Thoracic aorta (tissue), 2 donors: ENCODE measurements at regions not wholly inside any gene's neighbourhood (a gene's known extent, or its start where the extent isn't known, plus 50 kb on each side); places are given as distances from the start of the nearest gene placed in this dataset.

Source experiments
- ATAC-seq: fragments of 150-250 bp; one replicate; pipeline ENCODE4 v1.8.0; 2017; ENCODE audit warnings: low read depth; ENCODE audit not compliant: insufficient number of reproducible peaks, low FRiP score
- DNase-seq: peaks from one replicate; pipeline ENCODE4 v3.0.0-alpha.2; 2020; ENCODE audit warnings: low spot score
- H3K27ac ChIP-seq, 2 donors: fragments of 200-600 bp; sonication (generic); 1 replicate in 1 of 2; 2 replicates in 1 of 2; pipeline ENCODE4 v1.5.1; 2016; ENCODE audit warnings: mild to moderate bottlenecking in 2 of 2, moderate library complexity in 2 of 2
- H3K27me3 ChIP-seq: fragments of 200-600 bp; sonication (generic); replicated peaks from 2 replicates; pipeline ENCODE4 v1.6.0; 2016; ENCODE audit warnings: mild to moderate bottlenecking; ENCODE audit not compliant: insufficient read depth
- H3K36me3 ChIP-seq: fragments of 200-600 bp; sonication (generic); one replicate; pipeline ENCODE4 v1.5.1; 2016
- H3K4me1 ChIP-seq, 2 donors: fragments of 200-600 bp; sonication (generic); 1 replicate in 1 of 2; 2 replicates in 1 of 2; pipeline versions ENCODE4 v1.5.1 to v1.6.0; 2016; ENCODE audit warnings: low read depth in 2 of 2, mild to moderate bottlenecking in 1 of 2; ENCODE audit not compliant: control insufficient read depth in 1 of 2
- H3K4me3 ChIP-seq: fragments of 200-600 bp; sonication (generic); 2 replicates; pipeline ENCODE4 v1.5.1; 2016; ENCODE audit warnings: mild to moderate bottlenecking
- H3K9me3 ChIP-seq: fragments of 200-600 bp; sonication (generic); 2 replicates; pipeline ENCODE4 v1.5.1; 2016
- TF ChIP-seq, protein P1 (sequence below): fragments of 200-600 bp; sonication (generic); IDR thresholded peaks from one replicate; pipeline ENCODE4 v1.5.1; 2019; ENCODE audit warnings: antibody characterized with exemption

DNA sequence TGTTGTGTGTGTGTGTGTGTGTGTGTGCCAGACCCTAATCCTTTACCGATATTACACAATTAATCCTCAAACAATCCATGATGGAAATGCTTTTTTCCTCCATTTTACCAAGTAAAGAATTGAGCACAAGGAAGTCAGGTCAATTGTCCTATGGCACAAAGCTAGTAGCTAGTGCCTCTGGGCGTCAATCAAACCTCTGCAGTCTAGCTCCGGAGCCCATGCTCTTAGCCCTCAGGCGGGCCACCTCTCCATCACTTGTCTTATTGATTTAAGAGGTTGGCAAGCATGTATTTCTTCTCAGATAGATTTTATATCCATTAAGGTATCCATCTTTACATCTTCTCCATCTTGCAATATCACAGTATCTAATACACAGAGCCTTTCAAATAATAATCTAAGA lies 886.6 kb downstream of the TBL1XR1 start:
- DNase-seq = no peak
- no peaks in the 10 kb centered on the region for H3K36me3 ChIP-seq

GRCh38 chr3:176302271-176302670 lies 895.0 kb downstream of the TBL1XR1 start:
- no peaks in the 10 kb centered on the region for H3K36me3 ChIP-seq
- no peak overlapping the region for H3K27ac ChIP-seq
- H3K4me1 ChIP-seq = no peaks in the 10 kb centered on the region
- no peak overlapping the region for H3K4me3 ChIP-seq
- DNase-seq (no peak), ATAC-seq (no peak)
- TF ChIP-seq, protein P1, sequence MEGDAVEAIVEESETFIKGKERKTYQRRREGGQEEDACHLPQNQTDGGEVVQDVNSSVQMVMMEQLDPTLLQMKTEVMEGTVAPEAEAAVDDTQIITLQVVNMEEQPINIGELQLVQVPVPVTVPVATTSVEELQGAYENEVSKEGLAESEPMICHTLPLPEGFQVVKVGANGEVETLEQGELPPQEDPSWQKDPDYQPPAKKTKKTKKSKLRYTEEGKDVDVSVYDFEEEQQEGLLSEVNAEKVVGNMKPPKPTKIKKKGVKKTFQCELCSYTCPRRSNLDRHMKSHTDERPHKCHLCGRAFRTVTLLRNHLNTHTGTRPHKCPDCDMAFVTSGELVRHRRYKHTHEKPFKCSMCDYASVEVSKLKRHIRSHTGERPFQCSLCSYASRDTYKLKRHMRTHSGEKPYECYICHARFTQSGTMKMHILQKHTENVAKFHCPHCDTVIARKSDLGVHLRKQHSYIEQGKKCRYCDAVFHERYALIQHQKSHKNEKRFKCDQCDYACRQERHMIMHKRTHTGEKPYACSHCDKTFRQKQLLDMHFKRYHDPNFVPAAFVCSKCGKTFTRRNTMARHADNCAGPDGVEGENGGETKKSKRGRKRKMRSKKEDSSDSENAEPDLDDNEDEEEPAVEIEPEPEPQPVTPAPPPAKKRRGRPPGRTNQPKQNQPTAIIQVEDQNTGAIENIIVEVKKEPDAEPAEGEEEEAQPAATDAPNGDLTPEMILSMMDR = no peak
- no peaks in the 10 kb centered on the region for H3K27me3 ChIP-seq
- H3K9me3 ChIP-seq = no peaks in the 10 kb centered on the region

More for the DNA sequence above, 886.6 kb downstream of the TBL1XR1 start:
- Histone ChIP-seq H3K27ac (no peak overlapping the region), H3K4me3 (no peak overlapping the region), H3K4me1 (no peaks in the 10 kb centered on the region), H3K27me3 (no peaks in the 10 kb centered on the region), H3K9me3 (no peaks in the 10 kb centered on the region)
- no peak for ATAC-seq
- TF ChIP-seq, protein P1 = no peak

DNA sequence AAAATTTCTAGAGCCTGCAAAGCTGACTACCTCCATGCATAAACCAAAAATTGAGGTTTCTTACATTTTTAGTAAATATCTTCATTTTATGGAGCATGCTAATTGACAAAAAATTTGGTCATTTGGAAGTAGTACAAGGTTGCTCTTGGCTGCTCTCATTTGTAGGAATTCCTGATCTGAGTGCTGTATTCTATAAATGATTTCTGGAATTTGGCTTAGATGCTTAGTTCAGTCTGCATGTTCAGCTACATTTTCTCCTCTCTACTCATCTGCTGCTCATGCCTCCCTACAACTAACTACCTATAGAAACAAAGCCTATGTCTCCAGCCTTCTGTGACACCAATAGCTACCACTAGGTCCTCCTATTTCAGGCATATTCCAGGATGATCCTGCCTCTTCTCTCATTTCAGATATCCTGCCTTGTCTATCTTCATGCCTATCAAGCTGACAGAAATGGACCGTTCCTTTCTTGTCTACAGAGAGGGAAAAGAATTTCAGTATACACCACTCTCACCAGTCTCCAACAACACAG lies 901.1 kb downstream of the TBL1XR1 start:
- no peaks in the 10 kb centered on the region for H3K27me3 ChIP-seq
- ATAC-seq = no peak
- no peaks in the 10 kb centered on the region for H3K9me3 ChIP-seq
- DNase-seq = no peak
- H3K4me3 ChIP-seq = no peak overlapping the region
- peaks cover 11 to 23% of the 10 kb centered on the region in 2 donors for H3K4me1 ChIP-seq
- TF ChIP-seq, protein P1 = no peak
- H3K36me3 ChIP-seq = no peaks in the 10 kb centered on the region
- peak overlapping the region; percentile 17 to 20 for H3K27ac ChIP-seq

- Histone ChIP-seq H3K4me3 (no peak overlapping the region), H3K9me3 (no peaks in the 10 kb centered on the region), H3K27me3 (no peaks in the 10 kb centered on the region), H3K36me3 (no peaks in the 10 kb centered on the region), H3K27ac (peak overlapping the region in 1 of 2 donors; percentile 57), H3K4me1 (peaks cover 11 to 23% of the 10 kb centered on the region in 2 donors)
- ATAC-seq = no peak
- TF ChIP-seq, protein P1 = no peak
- DNase-seq = no peak
These were observed 904.0 kb downstream of the TBL1XR1 start for GRCh38 chr3:176293276-176293675.

- ATAC-seq (no peak), DNase-seq (no peak)
- no peaks in the 10 kb centered on the region for H3K9me3 ChIP-seq
- TF ChIP-seq, protein P1 = no peak
- peaks cover 6 to 16% of the 10 kb centered on the region in 2 donors for H3K4me1 ChIP-seq
- no peak overlapping the region for H3K27ac ChIP-seq
- H3K36me3 ChIP-seq = no peaks in the 10 kb centered on the region
- peak overlapping the region; percentile 17 for H3K4me3 ChIP-seq
- no peaks in the 10 kb centered on the region for H3K27me3 ChIP-seq
These were observed 910.7 kb downstream of the TBL1XR1 start for GRCh38 chr3:176286476-176287085.
